HG03196 (cell line): ENCODE measurements at regions not wholly inside any gene's neighbourhood (a gene's known extent, or its start where the extent isn't known, plus 50 kb on each side); places are given as distances from the start of the nearest gene placed in this dataset.
"Not testable (repeated sequence)": the region's sequence is repeated elsewhere in the genome, so short reads cannot be mapped to it uniquely, and the experiment has no call there.

Experiments used
- ATAC-seq: cut with Tn5 transposase; IDR thresholded peaks from one replicate; pipeline ENCODE4 v1.9.1; 2021; ENCODE audit not compliant: unreplicated experiment

DNA sequence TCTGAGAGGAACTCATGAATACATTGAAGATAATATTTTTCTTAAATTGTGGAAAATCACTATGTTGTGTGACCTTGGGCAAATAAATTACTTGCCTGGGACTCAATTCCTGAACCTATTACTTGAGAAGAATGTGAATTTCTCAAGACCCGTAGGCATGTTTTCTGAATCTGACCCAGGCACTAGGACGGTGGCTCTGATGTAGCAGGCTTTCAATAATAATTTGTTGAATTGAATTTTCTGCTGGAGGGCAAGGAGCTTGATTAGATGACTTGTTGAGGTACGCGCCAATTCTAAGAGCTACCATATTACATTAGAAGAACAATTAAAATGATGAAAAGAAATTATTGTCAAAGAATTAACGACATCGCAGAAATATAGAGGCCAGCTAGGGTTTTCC is 150.2 kb upstream of the LRRC3B start:
- no peak for ATAC-seq

DNA sequence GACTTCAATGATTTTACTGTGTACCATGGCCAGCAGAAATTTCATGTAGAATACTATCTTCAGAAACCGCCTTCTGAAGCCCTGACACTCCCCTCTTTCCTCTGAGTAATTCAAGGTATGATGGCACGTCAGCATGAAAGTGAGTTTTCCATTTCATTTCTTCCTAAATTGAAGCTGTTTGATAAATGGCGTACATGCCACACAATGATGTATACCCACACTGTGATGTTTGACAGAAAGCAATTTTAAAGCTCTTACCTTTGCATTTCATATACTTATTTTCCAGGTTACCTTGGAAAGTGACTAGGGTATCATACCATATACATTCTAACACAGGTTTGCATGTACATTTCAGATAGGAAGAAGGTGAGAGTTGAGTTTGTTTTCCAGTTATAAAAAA is 147.9 kb upstream of the LRRC3B start:
- ATAC-seq = no peak

GRCh38 chr3:26480377-26480776 is 142.2 kb upstream of the LRRC3B start:
- ATAC-seq = no peak

GRCh38 chr3:26484140-26484539 is 138.4 kb upstream of the LRRC3B start:
- ATAC-seq = no peak

DNA sequence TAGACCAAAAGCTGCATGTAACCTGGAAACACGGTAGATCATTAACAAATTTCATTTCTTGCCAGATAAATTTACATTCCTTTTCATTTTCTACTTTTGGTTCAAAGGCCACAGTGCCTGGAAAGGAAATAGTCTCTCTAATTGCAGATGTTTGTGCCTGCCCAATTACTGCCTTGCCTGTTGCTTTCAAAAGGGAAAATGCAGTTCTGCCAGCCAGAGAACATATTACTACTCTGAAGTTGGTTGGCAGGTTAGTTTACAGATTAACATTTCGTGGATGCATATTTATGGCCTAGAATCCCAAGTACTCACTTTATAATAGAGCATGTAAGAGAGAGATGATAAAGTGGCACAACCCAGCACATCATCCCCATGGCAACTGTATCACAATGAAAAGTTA is 124.3 kb upstream of the LRRC3B start:
- ATAC-seq = no peak

DNA sequence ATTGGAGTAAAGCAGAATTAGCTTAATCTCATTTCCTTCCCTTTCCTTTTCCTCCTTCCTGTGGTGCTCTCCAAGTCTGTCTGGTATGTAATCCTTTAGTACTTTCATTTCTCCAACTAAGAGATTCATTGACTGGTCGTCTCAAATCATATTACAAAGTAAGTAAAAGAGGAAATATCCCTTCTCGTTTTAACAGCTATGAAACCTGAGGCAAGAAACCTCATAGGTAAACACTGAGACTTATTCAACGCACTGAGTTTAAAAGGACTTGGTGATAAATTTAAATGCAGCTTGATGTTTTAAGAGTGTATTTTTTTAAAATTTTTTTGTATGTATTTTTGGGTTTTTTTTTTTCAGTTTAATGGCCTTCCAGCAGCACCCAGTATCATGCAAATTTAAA is 117.2 kb upstream of the LRRC3B start:
- ATAC-seq = no peak

DNA sequence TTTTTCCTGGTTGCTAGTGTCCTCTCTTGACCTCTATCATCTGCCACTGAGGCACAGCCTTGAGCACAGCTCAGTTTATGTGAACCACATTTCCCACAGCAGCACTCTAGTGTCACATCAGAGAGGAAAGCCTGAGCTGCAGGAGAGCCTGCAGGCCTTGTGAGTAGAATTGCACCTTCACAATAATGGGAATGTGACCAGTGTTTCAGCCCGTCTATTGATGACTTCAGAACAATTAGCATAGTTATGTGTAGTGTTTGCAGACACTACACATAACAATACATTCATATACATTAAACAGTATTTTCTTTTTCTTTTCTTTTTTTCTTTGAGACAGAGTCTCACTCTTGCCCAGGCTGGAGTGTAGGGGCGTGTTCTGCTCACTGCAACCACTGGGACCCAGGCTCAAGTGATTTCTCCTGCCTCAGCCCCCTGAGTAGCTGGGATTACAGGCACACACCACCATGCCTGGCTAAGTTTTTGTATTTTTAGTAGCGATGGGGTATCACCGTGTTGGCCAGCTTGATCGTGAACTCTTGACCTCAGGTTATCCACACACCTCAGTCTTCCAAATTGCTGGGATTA is 108.0 kb upstream of the LRRC3B start:
- ATAC-seq = not testable (repeated sequence)

DNA sequence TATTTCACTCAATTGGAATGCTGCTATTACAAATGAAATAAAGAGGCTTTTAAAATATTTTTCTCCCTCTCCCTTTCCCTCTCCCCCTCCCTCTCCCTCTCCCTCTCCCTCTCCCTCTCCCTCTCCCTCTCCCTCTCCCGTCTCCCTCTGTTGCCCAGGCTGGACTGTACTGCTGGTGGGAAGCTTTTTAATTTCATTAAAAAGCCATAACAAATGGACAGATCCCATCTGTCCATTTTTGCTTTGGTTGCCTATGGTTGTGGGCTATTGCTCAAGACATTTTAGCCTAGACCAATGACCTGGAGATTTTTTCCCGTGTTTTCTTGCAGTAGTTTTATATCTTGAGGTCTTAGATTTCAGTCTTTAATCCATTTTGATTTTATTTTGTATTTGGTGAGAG is 107.2 kb upstream of the LRRC3B start:
- ATAC-seq = no peak

DNA sequence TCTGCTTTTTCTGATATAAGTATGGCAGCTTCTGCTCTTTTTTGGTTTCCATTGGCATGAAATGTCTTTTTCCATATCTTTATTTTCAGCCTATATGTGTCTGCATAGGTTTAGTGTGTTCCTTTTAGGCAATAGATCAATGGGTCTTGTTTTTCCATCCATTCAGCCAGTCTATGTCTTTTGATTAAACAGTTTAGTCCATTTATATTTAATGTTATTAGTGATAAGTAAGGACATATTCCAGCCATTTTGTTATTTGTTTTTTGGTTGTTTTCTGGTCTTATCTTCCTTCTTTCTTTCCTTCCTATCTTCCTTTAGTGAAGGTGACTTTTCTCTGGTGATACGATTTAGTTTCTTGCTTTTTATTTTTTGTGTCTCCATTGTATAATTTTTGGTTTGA is 101.3 kb upstream of the LRRC3B start:
- no peak for ATAC-seq

DNA sequence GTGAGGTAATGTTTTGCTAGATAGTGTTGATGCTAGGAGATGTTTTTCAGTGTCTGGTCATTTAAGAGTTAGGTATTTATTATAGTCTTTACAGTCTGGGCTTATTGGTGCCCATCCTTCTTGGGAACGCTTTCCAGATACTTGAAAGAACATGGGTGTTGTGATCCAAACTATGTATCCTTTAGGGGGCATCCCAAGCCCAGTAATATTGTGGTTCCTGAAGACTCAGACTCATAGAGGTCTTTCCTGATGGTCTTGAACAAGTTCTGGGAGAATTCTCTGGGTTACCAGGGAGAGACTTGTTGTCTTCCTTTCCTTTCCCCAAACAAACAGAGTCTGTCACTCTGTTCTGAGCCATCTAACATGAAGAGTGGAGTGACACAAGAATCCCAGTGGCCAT is 99.7 kb upstream of the LRRC3B start:
- no peak for ATAC-seq

GRCh38 chr3:26525013-26525412 is 97.6 kb upstream of the LRRC3B start:
- ATAC-seq = no peak

- no peak for ATAC-seq
Measured at GRCh38 chr3:26535151-26535550, 87.4 kb upstream of the LRRC3B start.

DNA sequence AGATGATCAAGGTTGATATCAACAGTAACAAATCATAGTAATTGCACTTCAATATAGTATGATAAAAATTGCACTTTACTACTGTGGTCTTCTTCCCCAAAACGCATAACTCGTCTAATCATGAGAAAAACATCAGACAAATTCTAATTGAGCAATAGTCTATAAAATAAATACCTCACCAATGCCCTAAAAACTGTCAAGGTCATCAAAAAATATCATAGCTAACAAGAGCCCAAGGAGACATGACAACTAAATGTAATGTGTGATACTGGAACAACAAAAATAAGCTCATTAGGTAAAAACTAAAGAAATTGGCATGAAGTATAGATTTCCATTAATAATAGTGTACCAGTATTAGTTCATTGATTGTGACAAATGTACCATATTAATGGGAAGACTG is 85.6 kb upstream of the LRRC3B start:
- ATAC-seq = no peak

DNA sequence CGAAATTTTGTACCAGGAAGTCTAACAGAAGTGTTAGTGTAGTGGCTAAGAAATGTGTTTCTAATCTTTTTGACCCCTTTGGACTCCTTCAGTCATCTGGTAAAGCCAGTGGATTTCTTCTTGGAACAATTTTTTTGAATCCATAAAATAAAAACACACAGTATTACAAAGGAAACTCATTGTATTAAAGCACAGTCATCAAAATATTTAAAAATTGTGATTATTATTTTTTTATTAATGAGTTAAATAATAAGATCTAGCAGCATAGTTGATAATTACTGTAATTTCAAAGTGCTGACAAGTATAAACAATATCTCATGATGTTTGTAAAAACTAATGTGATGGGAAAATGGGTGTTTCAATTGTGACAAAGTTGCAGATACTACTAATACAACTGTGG is 72.2 kb upstream of the LRRC3B start:
- no peak for ATAC-seq

- no peak for ATAC-seq
Measured at GRCh38 chr3:26556637-26557036, 65.9 kb upstream of the LRRC3B start.

- no peak for ATAC-seq
Measured at GRCh38 chr3:26558257-26558656, 64.3 kb upstream of the LRRC3B start.

DNA sequence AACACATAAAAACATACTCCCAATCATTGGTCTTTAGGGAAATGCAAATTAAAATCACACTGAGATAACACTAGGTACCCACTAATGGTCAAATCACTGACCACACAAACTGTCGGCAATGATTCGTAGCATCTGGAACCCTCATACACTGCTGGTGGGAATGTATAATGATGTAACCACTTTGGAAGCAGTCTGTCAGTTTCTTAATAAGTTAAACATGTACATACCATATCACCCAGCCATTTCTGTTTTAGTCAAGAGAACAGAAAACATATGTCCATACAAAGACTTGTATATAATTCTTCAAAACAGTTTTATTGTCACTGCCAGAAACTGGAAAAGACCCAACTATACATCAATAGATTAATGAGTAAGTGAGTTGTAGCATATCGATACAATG is 63.3 kb upstream of the LRRC3B start:
- no peak for ATAC-seq

- no peak for ATAC-seq
Measured at GRCh38 chr3:26560081-26560480, 62.5 kb upstream of the LRRC3B start.

DNA sequence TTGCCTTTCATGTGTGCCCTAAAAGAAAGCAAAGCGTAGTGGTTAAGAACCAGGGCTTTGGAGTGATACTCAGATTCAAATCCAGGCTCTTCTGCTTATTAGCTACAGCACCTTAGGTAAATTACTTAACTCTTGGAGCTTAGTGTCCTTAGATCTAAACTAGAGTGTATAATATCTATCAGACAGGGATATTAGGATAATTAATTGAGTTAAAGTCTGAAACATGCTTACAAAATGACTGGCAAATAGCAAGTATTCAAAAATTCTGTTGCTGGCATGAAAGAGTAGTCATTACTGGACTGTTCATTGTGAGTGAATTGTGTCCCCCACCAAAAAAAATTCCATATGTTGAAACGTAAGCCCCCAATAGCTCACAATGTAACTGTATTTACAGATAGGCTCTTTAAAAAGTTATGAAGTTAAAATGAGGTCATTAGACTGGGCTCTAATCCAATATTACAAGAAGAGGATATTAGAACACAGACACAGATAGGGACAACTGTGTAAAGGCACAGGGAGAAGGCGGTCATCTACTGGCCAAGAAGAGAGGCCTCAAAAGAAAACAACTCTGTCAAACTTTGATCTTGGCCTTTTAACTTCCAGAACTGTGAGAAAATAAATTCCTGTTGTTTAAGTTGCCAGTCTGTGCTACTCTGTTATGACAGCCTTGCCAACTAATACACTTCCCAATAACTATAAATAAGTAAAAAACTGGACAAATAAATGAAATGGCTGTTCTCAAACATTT is 60.4 kb upstream of the LRRC3B start:
- ATAC-seq = no peak
